ENCODE measurements at regions not wholly inside any gene's neighbourhood (a gene's known extent, or its start where the extent isn't known, plus 50 kb on each side); places are given as distances from the start of the nearest gene placed in this dataset.
"Not testable (repeated sequence)": the region's sequence is repeated elsewhere in the genome, so short reads cannot be mapped to it uniquely, and the experiment has no call there.

DNA sequence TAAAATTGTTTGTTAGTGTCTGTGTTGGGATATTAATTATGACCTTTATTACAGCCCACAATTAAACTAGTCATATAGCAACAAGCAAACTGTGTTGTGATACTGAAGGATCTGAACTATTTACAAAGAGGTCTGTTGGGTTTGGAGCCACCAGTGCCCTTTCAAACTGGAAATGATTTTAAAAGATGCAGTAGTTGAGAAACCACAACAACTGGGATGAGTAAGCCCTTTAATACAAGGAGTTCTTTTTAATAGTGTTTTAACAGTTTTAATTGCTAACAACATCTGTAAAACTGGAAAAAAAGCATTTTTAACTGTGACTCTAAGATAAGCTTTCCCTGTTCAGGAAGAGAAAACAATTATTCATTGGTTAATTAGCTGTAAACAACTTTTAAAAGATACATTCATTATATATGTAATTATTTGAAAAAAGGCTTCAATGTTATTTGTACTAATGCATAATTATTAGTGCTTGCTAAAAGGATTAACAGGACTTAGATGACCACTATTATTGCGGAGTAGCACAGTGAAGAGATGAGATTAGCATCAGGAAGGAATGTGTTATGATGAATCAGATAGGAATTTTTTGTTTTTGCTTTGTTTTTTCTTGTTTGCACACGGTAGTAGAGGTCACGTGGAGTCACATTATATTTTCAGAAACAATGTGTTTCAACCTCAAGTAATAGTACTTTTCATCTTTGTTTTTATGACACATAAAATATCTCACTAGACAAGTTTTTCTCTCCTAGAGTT, 392.7 kb upstream of the FANCL start:
- DNase-seq (ENCODE audit: low read depth, low spot score): peak; percentile 7

DNA sequence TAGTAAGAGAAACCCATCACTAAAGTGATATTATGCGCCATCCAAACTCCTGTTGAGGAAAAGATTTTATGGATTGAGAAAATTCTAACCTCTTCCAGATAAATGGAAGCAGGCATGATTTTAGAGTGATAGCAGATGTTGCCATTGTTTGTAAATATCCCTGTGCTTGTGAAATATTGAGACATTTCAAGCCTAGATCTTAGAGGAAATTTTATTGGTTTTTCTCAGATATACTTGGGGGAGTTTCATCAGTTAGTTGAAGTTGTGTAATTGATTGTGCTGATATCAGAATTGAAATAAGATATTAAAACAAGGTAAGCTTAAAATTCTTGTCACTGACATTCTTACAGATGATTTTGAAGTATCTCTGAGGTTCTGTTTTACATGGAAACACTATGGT, 390.9 kb upstream of the FANCL start:
- no peak for DNase-seq (ENCODE audit: low read depth, low spot score)

DNA sequence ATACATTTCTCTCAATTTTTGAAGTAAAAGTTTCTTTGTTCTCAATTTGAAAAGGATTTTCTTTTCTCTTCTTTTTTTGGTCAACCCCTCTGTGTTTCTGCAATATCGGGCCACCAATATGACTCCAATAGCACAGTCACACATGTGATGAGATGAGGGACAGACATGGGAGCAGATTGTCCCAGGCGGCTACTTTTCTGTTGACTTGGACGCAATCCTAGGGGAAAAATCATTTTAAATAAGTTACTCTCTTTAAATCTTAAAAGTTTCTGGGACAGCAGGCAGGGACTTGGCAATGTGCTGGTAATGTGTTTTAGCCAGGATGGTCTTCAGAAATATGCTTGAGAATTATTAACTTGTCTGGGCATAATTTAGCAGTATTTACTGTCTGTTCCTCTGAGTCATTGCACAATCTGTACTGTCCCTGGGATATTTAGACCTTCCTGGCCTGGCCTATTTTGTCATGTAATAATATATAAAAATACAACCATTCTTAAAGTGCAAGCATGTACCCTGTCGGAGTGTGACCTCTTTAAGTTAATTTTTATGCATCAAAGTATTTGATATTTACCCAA, 388.5 kb upstream of the FANCL start:
- no peak for DNase-seq (ENCODE audit: low read depth, low spot score)

DNA sequence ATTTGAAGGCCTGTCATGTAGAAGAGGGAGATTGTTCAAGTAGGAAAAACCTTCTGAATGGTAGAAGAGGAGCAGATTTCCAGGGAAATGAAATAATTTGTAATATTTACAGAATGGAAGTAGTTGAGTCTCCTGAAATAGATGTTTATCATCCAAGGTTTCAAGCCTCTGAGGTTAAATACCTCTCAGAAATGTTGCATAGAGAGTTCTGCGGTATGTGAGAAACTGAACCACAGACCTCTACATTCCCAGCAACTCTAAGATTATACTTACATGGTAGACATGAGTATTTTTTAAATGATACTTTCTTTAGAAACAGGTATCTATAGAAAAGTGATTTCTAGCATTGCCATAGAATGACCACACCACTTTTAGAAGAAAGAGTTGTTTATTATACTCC, 379.8 kb upstream of the FANCL start:
- DNase-seq (ENCODE audit: low read depth, low spot score): no peak

DNA sequence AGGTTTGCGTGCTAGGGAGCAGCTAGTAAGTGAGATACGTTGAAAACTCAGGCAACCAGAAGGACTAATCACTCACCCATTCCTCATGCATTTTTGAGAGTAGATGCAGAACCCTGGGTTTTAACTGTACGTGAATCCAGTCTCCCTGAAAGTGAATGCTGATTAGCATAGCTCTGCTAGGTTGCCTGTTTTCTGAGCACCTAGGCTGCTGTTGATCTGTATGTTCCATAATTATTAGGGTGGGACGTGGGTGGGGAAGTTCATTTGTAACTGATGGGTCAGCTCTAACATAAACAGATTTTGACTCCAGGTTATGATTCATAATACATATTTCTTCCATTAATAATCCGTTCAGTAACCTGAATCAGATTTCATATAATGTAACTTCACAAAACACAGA, 379.0 kb upstream of the FANCL start:
- no peak for DNase-seq (ENCODE audit: low read depth, low spot score)

DNA sequence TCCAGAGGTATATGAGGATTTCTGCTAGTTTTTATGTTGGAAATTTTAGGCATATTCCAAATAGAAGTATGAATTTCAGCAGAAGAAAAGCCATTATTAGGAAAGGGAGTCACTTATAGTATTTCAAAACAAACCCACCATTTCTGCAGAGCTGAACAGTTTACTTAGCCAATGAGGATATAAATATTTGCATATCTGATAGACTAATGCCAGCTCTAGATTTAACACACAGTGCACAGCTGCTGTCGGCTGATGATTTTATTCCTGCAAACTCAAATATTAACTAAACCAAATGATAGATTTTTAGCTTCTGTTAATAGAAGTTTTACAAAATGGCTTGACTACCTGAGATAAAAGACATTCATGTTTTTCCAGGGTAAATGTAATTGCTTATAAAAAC, 375.8 kb upstream of the FANCL start:
- no peak for DNase-seq (ENCODE audit: low read depth, low spot score)

DNA sequence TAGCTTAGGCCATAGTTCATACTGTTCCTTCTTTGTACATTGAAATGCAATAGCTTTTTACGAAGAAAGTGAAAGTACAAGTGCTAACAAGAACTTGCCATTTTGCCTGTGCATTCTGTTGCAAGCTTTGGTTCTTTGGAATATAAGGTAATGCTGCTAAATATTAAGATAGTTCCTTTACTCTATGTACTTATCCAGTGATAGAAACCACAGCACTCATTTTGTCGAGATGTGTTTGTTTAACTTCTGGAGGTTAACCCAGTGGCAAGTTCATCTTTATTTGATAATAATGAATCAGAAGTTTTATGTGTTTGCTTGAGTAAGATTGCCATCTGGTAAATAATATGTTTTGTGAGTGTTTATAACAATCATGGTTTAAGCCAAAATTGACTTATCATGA, 373.1 kb upstream of the FANCL start:
- DNase-seq (ENCODE audit: low read depth, low spot score): no peak

DNA sequence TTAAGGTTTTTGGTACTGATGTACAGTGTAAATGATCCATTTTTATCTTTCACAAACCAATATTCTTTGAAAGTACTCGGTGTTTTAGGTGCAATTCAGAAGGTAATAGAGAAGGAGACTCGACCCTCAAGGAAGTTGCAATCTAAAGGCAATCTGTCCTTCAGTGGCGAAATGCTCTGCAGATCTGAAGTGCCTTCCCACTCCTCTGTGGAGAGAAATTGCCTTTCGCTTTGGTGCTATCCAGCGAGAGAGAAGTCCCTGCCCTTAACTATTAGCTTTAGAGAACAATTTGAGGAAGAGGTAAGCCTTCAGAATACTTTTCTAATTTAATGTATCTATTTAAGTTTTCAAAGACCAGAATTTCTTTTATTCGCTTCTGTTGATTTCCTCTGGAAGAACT, 371.8 kb upstream of the FANCL start:
- DNase-seq (ENCODE audit: low read depth, low spot score): no peak

DNA sequence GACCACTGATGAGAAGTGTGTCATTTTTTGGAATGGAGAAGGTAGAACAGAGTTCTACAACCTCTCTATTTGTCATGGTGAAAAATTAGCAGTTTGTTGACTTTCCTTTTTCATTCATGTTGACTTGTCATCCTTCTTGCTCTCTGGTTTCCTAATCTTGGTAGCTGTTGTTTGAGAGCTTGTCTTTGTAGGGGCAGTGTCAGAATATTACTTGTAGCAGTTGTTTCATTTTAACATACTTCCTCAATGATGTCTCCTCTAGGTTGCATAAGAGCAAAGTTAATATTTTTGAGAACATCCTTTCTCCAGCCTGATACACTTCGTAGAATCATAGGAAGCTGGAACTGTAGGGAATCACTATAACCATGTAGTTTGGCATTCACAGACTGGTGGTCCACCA, 368.2 kb upstream of the FANCL start:
- DNase-seq (ENCODE audit: low read depth, low spot score): no peak

DNA sequence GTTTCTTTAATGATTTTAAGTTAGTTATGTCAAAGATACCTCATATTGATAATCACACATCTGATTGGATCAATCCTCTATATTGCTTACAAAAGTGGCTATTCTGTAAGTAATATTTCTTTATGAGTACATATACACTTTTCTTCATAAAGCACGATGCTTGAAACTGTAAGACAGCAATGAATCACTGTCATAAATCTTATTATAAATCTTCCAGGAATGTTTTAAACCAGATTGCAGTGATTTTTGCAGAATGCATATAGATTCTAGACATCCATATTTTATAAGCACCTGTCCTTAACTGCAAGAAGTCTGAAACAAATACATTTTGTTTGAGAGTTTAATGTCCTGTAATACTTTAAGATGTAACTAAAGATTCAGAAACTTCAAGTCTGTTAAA, 367.0 kb upstream of the FANCL start:
- no peak for DNase-seq (ENCODE audit: low read depth, low spot score)

DNA sequence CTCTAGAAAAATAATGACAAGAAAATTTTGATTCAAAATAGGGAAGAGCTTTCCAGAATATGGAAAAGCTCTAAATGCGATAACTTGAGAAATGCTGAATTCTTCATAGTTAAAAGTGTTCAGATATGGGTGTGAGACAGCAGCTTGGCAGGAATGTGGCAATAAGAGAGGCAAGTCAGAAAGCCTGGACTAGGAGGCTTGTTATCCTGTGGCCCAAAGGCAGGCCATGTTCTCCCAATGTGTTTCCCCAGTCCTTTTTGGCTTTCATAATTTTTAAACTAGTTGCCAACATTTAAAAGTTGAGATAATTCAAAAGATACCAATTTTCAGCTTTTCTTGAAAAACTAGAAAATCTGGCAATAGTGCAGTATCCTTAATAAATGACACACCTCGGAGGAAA, 366.3 kb upstream of the FANCL start:
- no peak for DNase-seq (ENCODE audit: low read depth, low spot score)

DNA sequence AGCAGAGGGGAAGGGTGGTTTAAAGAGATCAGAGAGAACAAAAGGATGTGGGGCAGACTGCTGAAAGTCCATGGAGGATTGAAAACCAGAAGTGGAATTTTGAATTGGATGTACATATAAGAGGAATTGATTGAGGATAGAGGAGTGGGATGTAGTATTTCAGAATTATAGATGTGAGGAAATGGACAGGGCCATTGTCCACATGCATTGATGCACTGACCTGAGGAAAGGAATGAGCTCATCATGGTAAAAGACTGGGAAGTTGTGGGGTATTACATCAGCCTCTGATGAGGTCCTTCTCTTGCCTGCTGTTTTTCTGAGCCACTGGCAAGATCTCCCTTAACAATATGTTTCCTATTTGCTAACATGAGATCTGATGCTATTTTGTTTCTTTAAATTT, 365.7 kb upstream of the FANCL start:
- no peak for DNase-seq (ENCODE audit: low read depth, low spot score)

DNA sequence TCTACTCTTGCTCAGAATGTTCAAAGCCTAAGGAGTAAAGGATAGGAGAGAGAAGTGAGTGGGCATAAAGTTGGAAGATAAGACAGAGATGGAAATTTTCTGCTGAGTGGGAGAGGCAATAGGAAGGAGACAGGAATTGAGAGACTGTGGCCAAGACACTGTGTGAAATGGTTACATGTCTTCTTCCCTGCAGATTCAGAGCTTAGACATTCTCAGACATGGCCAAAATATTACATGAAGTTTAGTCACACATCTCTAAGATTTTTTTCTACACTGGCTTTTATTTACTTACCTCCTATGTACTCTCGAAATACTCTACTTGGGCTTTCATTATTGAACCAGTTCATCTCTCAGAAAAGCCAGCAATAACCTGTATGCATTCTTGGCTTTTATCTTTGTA, 363.0 kb upstream of the FANCL start:
- DNase-seq (ENCODE audit: low read depth, low spot score): no peak

DNA sequence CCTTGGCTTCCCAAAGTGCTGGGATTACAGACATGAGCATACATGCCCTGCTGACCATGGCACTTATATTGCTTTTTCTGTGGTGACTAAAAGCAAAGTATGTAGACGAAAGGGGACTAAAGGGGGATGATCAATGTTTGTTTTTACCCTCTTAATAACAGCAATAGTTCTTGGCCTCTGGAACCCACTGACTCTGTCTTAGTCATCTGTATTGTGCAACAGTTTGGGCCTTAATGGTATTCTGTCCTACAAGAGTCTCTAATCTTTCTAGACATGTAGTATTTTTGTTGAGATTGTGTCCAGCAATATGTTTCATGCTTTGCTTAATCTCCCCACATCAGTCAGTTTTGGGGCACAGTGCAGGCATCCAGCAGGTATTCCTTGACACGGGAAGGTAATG, 359.9 kb upstream of the FANCL start:
- no peak for DNase-seq (ENCODE audit: low read depth, low spot score)

DNA sequence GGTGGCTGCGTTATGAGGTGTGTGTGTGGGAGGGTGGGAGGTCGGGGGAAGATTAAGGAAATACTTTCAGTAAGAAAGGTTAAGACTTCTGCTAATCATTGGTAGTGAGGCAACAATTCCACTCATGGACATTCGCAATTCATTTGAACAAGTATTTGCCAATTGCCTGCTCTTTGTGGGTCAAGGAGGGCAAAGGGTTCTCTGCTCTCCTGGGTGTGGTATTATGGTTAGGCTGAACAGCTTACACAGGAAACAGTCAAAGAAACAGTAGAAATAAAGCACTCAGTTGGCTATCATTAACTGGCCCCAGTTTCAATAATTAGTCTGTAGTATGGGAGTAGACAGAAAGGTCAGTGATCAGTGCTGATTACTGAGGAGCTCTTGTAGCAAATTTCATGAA, 357.0 kb upstream of the FANCL start:
- DNase-seq (ENCODE audit: low read depth, low spot score): no peak

DNA sequence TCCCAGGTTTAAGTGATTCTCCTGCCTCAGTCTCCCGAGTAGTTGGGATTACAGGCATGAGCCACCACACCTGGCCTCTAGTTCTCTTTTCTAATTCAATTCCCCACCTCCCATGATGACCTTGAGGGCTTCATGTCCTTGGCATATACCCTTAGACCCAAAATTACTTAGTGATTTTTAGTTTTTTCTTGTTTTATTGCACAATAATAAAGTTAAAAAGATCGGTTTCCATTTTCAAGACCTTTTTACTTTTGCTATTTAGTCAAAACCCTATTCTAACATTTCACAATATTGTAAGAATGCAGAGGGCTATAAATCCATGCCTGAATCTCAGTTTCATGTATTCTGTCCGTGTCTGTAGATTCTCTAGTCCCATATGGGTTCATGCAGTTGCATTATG, 354.6 kb upstream of the FANCL start:
- no peak for DNase-seq (ENCODE audit: low read depth, low spot score)

DNA sequence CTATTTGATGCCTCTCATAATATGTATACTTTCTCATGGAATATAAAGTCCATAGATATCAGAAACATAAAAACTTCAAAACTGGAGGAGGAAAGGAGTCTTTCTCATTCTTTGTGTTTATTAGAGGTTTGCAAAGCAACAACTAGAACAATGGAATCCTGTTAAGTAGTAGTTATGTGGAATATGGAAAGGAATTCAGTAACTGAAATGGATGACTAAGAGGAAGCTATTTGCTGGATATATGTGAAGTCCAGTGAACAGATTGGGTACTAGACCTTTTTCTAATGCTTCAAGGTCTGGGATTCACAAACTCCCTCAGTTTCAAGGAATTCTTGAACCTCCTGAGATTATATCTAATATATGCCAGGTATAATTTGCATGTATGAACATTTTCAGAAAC, 353.6 kb upstream of the FANCL start:
- DNase-seq (ENCODE audit: low read depth, low spot score): no peak

DNA sequence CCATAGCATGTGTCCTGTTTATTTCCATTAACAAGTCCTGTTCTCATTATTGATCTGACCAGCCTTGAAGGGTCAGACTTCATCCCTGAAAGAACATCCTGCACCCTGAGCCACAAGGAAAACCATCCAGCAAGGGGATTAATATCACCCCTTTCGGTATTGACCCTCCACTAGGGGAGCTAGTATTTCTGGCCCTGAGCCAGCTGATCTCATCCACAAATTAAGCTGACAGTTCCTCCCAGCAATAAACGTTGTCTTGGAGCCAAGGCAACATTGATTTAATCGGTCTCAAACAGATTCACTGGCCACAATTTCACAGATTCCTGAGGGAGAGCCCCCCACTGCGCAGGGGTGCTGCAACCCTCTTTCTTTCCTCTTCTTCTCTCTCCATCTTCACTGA, 353.1 kb upstream of the FANCL start:
- DNase-seq (ENCODE audit: low read depth, low spot score): no peak

DNA sequence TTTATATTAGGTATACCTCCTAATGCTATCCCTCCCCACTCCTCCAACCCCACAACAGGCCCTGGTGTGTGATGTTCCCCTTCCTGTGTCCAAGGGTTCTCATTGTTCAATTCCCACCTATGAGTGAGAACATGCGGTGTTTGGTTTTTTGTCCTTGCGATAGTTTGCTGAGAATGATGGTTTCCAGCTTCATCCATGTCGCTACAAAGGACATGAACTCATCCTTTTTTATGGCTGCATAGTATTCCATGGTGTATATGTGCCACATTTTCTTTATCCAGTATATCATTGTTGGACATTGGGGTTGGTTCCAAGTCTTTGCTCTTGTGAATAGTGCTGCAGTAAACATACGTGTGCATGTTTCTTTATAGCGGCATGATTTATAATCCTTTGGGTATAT, 345.1 kb upstream of the FANCL start:
- DNase-seq (ENCODE audit: low read depth, low spot score): not testable (repeated sequence)

DNA sequence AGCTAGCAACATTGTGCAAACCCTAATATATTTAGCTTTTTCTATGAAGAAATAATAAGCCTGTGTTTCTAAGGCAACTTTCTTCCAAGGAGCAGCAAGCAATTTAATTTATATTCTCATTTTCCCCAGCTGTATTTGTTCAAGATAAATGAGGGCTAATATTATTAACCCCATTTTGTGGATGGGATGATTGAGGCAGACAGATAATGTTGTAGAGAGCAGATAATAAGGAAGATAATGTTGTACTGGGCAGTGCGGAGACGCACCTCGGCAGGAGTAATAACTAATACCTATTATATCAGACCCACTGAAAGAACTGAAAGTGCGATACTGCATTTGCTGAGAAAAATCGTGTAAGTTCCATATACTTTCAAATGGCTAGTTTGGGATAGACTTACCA, 344.1 kb upstream of the FANCL start:
- no peak for DNase-seq (ENCODE audit: low read depth, low spot score)

DNA sequence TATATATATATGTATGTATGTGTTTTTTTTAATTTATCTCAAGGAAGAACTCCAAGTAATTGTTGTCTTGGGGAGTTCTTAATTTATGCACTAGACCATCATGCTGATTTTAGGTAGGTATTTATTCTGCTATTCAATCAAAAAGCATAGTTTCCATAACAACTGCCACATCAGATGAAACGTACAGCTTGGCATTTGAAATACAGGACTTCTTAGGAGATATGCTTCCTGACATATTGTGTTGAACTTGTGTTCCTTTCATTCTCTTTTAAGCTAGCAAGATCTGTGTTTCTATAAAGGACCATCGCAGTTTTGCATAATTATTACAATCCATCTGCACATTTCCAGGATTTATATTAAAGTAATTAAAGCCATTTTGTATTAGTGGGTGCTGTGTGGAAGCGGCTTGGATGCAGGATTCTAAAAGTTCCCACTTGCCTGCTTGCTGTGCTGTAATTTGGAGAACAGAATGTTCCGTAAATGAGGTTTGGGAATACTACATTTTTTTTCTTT, 343.5 kb upstream of the FANCL start:
- no peak for DNase-seq (ENCODE audit: low read depth, low spot score)

DNA sequence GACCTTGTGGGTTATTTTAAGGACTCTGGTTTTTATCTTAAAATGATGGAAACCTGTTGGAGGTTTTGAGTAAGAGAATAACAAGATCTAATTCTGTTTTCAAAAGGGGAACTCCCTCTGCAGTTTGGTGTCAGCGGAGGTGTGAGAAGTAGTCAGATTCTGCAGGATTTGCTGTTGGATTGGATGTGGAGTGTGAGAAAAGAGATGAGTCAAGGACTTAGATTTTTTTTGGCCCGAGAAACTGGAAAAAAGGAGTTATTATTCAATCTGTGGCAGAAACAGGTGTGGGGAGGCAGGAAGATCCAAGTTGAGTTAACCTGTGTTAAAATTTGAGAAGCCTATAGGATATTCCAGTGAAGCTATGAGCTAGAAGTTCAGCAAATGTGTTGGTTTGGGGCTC, 337.2 kb upstream of the FANCL start:
- no peak for DNase-seq (ENCODE audit: low read depth, low spot score)

DNA sequence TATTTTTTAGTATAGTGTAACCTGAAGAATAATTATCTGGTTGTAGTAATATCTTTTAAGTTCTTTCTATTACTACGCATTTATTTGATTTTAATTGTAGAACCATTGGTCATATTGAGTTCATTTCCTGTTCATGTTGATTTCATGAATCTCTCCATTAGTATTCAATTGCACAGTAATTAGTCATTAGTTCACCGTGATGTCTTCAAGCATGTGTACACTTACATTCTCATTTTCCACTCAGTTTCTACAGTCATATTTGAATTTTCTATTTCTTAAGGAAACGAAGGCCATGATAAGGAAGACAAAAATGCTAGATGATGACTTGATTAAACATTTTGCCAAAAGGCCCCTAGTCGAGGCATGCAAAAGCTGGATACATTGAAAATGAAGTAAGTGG, 333.7 kb upstream of the FANCL start:
- no peak for DNase-seq (ENCODE audit: low read depth, low spot score)

DNA sequence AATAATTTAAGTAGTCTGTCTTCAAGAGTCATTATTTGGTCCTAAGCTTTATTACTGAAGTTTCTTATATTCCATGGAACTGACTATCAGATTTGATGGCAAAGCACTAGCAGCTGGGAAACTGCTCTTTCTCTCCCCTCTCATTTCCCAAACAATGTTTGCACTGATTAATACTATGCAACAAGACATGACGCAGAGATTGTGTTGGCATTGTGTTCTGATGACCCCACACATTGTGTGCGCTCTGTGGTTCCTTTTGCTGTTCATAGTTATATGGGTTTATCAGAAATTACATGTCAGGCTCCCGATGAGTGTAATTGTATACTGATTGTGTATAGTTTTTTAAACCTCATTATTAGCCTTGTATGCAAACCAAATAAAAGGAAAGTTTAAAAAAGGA, 331.6 kb upstream of the FANCL start:
- DNase-seq (ENCODE audit: low read depth, low spot score): no peak

Measured in smooth muscle cell of the brain vasculature (primary cell).